Choroid plexus epithelial cell (primary cell): ENCODE measurements at regions not wholly inside any gene's neighbourhood (a gene's known extent, or its start where the extent isn't known, plus 50 kb on each side); places are given as distances from the start of the nearest gene placed in this dataset.

Experiments
- DNase-seq: peaks from one replicate; pipeline ENCODE4 v3.0.0-alpha.2; 2010; ENCODE audit warnings: low read depth
- H3K4me3 ChIP-seq: 2 replicates; pipeline ENCODE4 v1.5.1; 2011; ENCODE audit warnings: low read depth, mild to moderate bottlenecking, control low read depth, low read length, moderate library complexity
- TF ChIP-seq, protein P1 (sequence below): conservative IDR thresholded peaks from 2 replicates; pipeline ENCODE4 v1.5.1; 2011; ENCODE audit warnings: low read depth, mild to moderate bottlenecking, control low read depth, inconsistent platforms, low read length, moderate library complexity

DNA sequence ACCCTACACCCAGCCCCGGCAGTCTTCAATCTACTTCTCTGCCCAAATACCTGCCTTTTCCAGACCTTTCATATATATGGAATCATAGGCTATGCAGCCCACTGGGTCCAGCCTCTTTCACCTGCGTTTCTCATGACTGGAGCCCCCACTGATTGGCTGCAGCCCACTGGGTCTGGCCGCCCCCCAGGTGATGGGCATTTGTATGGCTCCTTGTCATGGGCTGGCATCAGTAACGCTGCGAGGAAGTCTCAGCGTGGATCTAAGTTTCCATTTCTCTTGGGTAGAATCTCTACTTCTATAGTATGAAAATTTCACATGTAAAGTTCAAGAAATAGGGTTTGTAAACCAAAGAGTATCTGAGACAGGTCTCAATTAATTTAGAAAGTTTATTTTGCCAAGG lies 281.9 kb downstream of the NDUFA10 start:
- DNase-seq: no peak

DNA sequence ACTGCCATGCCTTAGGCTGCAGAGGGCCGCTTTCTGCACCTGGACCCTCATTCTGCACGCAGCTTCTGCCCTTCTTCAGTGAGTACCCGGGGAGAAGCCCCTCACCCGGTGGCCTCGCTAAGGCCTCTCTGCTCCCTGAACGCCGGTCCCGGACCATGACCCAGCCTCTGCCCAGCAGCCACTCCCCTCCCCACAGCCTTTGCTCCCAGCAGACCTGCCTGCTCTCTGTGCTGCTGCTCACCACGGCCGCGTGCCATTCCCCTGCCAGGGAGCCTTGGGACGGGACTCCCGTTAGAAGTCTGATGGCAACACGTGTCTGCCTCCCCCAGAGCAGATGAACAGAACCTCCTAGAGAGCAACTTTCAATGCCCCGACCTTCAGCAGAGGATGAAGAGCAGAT lies 282.8 kb downstream of the NDUFA10 start:
- H3K4me3 ChIP-seq: no peak overlapping the region
- no peak for DNase-seq
- TF ChIP-seq, protein P1, sequence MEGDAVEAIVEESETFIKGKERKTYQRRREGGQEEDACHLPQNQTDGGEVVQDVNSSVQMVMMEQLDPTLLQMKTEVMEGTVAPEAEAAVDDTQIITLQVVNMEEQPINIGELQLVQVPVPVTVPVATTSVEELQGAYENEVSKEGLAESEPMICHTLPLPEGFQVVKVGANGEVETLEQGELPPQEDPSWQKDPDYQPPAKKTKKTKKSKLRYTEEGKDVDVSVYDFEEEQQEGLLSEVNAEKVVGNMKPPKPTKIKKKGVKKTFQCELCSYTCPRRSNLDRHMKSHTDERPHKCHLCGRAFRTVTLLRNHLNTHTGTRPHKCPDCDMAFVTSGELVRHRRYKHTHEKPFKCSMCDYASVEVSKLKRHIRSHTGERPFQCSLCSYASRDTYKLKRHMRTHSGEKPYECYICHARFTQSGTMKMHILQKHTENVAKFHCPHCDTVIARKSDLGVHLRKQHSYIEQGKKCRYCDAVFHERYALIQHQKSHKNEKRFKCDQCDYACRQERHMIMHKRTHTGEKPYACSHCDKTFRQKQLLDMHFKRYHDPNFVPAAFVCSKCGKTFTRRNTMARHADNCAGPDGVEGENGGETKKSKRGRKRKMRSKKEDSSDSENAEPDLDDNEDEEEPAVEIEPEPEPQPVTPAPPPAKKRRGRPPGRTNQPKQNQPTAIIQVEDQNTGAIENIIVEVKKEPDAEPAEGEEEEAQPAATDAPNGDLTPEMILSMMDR: no peak

More for the DNA sequence above, 281.9 kb downstream of the NDUFA10 start:
- H3K4me3 ChIP-seq: no peak overlapping the region
- TF ChIP-seq, protein P1: no peak

DNA sequence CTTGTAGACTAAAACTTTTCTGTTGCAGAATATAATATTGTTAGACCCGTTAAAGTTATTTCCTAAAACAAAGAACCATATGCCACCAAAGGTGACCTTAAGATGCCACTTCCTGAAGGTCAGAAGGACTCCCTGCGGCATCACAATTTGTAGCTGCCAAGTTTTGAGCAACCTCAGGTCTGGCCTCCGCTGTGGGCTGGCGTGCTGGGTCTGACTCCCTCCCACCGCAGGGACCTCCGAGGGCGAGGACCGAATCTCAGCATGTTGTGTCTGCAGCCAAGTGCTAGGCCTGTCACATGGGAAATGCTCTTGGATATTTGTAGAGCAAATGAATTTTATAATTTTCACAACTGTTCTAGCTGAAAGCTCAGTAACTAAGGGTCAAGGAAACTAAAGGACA lies 285.9 kb downstream of the NDUFA10 start:
- no peak overlapping the region for H3K4me3 ChIP-seq
- no peak for DNase-seq
- TF ChIP-seq, protein P1: no peak

DNA sequence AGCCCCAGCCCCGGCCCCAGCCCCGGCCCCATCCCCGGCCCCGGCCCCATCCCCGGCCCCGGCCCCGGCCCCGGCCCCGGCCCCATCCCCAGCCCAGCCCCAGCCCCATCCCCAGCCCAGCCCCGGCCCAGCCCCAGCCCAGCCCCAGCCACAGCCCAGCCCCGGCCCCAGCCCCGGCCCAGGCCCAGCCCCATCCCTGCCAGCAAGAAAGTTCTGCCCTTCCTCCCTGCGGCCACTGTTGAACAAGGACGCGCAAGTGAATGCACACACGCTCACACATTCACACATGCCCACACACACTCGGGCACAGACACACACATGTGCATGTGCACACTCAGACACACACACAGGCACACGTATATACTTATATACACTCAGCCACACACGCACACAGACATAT lies 287.0 kb downstream of the NDUFA10 start:
- H3K4me3 ChIP-seq: no peak overlapping the region
- no peak for DNase-seq
- TF ChIP-seq, protein P1: no peak

DNA sequence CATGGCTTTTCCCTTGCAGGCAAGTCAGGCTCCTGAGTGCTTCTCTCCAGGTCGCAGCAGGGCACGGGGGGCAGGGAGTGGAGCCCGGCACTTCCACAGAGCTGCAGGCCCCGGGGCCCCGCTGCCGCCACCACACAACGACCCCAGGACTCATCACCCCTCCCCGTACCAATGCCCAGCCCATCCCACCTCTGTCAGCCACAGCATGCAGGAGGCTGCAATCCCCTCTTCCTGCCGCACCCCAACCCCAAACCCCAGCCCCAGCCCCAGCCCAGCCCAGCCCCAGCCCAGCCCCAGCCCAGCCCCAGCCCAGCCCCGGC lies 288.0 kb downstream of the NDUFA10 start:
- DNase-seq: no peak
- TF ChIP-seq, protein P1: no peak
- no peak overlapping the region for H3K4me3 ChIP-seq

DNA sequence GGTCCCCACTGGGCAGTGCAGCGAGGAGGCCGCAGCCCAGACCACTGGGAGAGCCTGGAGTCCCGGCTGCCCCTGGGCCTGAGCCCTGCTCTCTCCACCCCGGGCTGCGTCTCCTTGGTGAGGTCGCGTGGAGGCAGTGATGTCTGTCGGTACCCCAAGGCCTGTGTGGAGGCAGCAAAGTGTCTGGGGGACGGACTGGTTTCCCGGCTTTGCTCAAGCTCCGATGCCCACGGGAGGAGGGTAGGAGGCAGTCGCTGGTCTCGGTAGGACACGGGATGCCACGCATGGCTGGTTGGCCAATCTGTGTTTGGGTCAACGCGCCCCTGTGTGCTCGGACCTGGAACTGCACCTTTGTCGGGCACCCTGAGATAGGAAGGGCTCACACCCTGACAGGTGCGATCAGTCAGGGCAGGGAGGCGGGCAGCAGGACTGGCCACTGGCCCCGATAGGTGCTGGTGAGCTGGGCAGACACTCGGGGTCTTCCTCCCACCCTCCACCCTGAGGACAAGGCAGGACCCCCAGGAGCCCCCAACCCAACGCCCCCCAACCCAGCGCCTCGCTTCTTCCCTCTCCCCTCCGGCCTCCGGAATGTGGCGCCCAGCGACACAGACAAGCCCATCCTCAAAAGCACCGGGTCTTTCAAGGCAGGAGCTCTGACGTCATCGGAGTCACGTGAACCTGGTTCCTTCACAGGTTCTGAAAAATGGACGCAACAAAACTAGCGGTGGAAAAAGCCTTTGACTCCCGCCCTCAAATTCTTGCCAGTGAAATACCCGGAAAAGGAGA lies 288.6 kb downstream of the NDUFA10 start:
- no peak overlapping the region for H3K4me3 ChIP-seq
- no peak for DNase-seq
- TF ChIP-seq, protein P1: no peak

DNA sequence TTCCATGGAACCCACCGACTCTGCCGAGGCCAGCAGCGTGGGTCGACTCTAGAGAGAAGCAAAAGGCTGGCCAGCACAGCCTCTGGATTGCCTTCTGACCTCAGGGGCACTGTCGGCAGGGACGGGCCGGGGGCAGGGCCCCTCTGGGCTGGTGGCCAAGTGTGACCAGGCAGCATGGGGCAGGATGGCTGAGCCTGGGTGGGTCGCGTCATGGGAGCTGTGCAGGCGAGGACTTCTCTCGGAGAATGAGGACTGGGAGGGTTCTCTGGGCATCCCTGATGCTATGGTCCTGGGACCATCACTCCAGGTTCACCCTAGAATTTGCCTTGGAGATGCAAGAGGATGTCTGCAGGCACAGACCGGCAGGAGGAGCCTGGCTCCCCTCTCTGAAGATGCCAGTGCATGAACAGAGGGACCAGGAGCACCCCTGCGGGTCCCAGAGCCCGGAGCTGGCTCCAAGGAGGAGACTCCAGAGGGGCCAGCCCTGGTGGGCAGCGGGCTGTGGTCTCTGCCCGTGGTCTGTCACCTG lies 289.2 kb downstream of the NDUFA10 start:
- no peak overlapping the region for H3K4me3 ChIP-seq
- DNase-seq: no peak
- TF ChIP-seq, protein P1: no peak
